ENCODE measurements at regions not wholly inside any gene's neighbourhood (a gene's known extent, or its start where the extent isn't known, plus 50 kb on each side); places are given as distances from the start of the nearest gene placed in this dataset.

DNA sequence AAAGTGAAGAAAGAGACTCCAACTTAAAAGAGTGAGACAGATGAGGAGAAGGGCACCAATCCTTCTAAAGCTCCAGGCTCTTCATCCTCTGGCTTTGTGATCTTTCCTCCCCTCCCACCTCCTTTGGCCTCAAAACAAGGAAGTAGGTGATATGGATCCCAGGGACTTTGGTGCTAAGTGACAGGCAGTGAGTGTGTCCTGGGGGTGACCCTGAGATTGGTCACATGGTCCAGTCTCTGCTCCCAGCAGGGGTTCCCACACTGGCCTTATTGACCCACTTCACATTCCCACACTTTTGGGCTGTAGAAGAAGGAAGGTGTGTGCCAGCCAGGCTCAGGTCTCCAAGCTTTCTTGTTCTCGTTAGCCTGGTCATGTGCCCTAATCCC is 401.2 kb upstream of the PROX1 start:
- TF ChIP-seq CTCF (IDR thresholded peaks at IDR 0.05; ENCODE audit: poor library complexity, severe bottlenecking) (no peak), TAF1 (IDR thresholded peaks at IDR 0.05; ENCODE audit: low read depth) (no peak), EZH2 (IDR thresholded peaks at IDR 0.05; ENCODE audit: borderline replicate concordance, insufficient read depth, low read length, poor library complexity, severe bottlenecking) (no peak), POLR2AphosphoS5 (IDR thresholded peaks at IDR 0.05) (no peak), EP300 (conservative IDR thresholded peaks at IDR 0.05; ENCODE audit: poor library complexity, severe bottlenecking) (no peak), MXI1 (conservative IDR thresholded peaks at IDR 0.05; ENCODE audit: poor library complexity, severe bottlenecking) (no peak), SMC3 (conservative IDR thresholded peaks at IDR 0.05; ENCODE audit: poor library complexity) (no peak), RAD21 (conservative IDR thresholded peaks at IDR 0.05) (no peak)
- TF ChIP-seq, protein P1, sequence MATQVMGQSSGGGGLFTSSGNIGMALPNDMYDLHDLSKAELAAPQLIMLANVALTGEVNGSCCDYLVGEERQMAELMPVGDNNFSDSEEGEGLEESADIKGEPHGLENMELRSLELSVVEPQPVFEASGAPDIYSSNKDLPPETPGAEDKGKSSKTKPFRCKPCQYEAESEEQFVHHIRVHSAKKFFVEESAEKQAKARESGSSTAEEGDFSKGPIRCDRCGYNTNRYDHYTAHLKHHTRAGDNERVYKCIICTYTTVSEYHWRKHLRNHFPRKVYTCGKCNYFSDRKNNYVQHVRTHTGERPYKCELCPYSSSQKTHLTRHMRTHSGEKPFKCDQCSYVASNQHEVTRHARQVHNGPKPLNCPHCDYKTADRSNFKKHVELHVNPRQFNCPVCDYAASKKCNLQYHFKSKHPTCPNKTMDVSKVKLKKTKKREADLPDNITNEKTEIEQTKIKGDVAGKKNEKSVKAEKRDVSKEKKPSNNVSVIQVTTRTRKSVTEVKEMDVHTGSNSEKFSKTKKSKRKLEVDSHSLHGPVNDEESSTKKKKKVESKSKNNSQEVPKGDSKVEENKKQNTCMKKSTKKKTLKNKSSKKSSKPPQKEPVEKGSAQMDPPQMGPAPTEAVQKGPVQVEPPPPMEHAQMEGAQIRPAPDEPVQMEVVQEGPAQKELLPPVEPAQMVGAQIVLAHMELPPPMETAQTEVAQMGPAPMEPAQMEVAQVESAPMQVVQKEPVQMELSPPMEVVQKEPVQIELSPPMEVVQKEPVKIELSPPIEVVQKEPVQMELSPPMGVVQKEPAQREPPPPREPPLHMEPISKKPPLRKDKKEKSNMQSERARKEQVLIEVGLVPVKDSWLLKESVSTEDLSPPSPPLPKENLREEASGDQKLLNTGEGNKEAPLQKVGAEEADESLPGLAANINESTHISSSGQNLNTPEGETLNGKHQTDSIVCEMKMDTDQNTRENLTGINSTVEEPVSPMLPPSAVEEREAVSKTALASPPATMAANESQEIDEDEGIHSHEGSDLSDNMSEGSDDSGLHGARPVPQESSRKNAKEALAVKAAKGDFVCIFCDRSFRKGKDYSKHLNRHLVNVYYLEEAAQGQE (IDR thresholded peaks at IDR 0.05; ENCODE audit: borderline replicate concordance) = no peak
